ENCODE measurements at regions not wholly inside any gene's neighbourhood (a gene's known extent, or its start where the extent isn't known, plus 50 kb on each side); places are given as distances from the start of the nearest gene placed in this dataset.

DNA sequence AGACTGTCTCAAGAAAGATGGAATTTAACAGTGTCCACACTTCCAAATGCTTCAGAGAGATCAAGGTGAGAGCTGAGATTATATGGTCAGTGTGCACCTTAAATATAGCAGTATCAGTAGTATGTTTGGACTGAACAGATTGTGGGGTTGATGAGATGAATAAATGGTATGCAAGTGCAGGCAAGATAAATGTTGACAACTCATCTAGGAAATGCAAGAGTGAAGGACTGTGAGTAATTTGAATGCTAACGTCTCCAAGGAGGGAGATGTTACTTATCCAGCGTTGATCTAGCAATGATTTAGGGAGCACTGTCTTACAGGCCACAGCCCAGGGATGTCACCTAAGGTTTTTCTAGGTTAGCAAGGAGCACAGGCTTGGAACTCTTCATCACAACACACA, 170.7 kb upstream of the GALNT2 start:
- Histone ChIP-seq H3K4me1 (ENCODE audit: low read depth) (no peaks in the 10 kb centered on the region), H3K27me3 (peaks cover 3% of the 10 kb centered on the region), H3K9me3 (ENCODE audit: low read depth) (no peaks in the 10 kb centered on the region), H3K36me3 (no peaks in the 10 kb centered on the region), H3K4me3 (no peak overlapping the region), H3K27ac (no peak overlapping the region)
- no peak for DNase-seq (ENCODE audit: low read depth in 1 of 2, low spot score in 1 of 2)
- TF ChIP-seq, protein P1, sequence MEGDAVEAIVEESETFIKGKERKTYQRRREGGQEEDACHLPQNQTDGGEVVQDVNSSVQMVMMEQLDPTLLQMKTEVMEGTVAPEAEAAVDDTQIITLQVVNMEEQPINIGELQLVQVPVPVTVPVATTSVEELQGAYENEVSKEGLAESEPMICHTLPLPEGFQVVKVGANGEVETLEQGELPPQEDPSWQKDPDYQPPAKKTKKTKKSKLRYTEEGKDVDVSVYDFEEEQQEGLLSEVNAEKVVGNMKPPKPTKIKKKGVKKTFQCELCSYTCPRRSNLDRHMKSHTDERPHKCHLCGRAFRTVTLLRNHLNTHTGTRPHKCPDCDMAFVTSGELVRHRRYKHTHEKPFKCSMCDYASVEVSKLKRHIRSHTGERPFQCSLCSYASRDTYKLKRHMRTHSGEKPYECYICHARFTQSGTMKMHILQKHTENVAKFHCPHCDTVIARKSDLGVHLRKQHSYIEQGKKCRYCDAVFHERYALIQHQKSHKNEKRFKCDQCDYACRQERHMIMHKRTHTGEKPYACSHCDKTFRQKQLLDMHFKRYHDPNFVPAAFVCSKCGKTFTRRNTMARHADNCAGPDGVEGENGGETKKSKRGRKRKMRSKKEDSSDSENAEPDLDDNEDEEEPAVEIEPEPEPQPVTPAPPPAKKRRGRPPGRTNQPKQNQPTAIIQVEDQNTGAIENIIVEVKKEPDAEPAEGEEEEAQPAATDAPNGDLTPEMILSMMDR (IDR thresholded peaks at IDR 0.05; ENCODE audit: low read depth, low read length): no peak

DNA sequence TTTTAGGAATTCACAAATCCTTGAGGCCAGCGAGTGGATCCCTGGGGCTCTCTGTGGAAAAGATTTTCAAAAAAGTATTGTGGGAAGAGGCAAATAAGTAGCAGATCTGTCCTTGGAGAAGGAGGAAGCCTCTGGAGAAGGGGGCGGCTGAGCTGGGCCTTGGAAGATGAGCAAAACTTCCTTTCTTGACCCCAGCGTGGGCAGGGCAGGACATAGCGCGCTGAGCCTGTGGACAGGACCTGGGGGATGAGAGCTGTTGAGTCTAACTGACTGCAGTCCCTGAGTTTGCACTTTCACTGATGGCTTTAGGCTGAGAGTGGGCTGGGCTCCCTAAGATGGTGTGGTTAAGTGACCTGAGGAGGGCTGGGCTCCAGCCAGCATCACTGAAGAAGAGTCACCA, 170.2 kb upstream of the GALNT2 start:
- no peak for DNase-seq (ENCODE audit: low read depth in 1 of 2, low spot score in 1 of 2)
- Histone ChIP-seq H3K27me3 (peaks cover 3% of the 10 kb centered on the region), H3K4me3 (no peak overlapping the region), H3K4me1 (ENCODE audit: low read depth) (no peaks in the 10 kb centered on the region), H3K36me3 (no peaks in the 10 kb centered on the region), H3K9me3 (ENCODE audit: low read depth) (no peaks in the 10 kb centered on the region), H3K27ac (no peak overlapping the region)
- TF ChIP-seq, protein P1 (IDR thresholded peaks at IDR 0.05; ENCODE audit: low read depth, low read length): no peak

DNA sequence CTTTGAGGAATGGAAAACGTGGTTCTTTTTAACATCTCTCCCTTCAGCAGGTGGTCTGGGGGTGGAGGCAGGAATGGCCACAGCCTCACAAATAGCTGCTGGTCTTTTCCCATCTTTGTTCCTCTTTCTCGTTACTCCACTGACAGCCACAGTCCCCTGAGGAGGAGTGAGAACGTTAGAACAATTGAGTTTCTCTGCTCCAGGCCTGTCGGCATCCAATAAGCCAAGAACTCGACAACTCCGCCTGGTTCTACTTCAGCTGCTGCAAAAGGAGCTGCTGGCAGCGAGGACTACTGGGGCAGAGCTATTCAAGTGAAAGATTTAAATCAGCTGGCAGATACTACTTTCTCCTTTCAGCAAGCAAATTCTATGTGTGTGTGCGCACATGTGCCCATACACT, 169.5 kb upstream of the GALNT2 start:
- no peaks in the 10 kb centered on the region for H3K36me3 ChIP-seq
- H3K27ac ChIP-seq: no peak overlapping the region
- no peak for DNase-seq (ENCODE audit: low read depth in 1 of 2, low spot score in 1 of 2)
- H3K27me3 ChIP-seq: peaks cover 3% of the 10 kb centered on the region
- no peaks in the 10 kb centered on the region for H3K9me3 ChIP-seq (ENCODE audit: low read depth)
- TF ChIP-seq, protein P1 (IDR thresholded peaks at IDR 0.05; ENCODE audit: low read depth, low read length): no peak
- no peak overlapping the region for H3K4me3 ChIP-seq
- no peaks in the 10 kb centered on the region for H3K4me1 ChIP-seq (ENCODE audit: low read depth)

DNA sequence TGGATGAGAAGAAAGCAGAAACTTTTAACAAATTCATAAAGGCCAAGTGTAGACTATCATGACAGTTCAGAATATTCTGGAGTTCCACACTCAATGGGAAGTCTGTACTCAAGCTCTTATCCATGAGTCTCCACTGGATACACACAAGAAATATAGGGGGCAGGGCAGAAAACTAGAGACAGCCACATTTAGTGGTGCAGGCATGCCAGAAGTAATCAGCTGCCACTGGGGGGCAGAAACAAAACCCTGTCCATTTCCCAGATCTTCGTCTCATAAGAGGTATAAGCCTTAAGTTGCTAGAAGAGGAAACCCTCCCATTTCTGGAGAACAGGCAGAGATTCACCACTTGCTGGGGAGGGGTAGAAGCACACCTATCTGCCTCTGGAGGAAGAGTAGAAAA, 166.8 kb upstream of the GALNT2 start:
- Histone ChIP-seq H3K4me3 (no peak overlapping the region), H3K4me1 (ENCODE audit: low read depth) (no peaks in the 10 kb centered on the region), H3K27me3 (peaks cover 3% of the 10 kb centered on the region), H3K27ac (no peak overlapping the region), H3K9me3 (ENCODE audit: low read depth) (no peaks in the 10 kb centered on the region), H3K36me3 (no peaks in the 10 kb centered on the region)
- TF ChIP-seq, protein P1 (IDR thresholded peaks at IDR 0.05; ENCODE audit: low read depth, low read length): no peak
- no peak for DNase-seq (ENCODE audit: low read depth in 1 of 2, low spot score in 1 of 2)

DNA sequence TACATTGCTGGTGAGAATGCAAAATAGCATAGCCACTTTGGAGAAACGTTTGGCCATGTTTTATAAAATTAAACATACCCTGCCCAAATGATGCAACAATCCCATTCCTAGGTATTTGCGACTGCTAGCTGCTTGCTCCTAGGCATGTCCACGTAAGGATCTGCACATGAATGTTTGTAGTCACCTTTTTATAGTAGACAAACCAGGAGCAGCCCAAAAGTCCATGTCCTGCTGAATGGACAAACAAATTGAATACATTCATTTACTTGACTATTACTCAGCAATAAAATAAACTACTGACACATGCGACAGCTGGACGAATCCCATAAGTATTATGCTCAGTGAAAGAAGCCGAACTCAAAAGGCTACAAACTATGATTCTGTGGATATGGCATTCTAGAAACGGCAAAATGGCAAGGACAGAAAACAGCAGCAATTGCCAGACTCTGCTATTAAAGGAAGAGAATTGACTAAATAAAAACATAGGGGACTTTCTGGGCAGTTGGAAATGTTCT, 161.9 kb upstream of the GALNT2 start:
- Histone ChIP-seq H3K36me3 (no peaks in the 10 kb centered on the region), H3K9me3 (ENCODE audit: low read depth) (no peaks in the 10 kb centered on the region), H3K4me3 (no peak overlapping the region), H3K4me1 (ENCODE audit: low read depth) (no peaks in the 10 kb centered on the region), H3K27me3 (no peaks in the 10 kb centered on the region), H3K27ac (no peak overlapping the region)
- TF ChIP-seq, protein P1 (IDR thresholded peaks at IDR 0.05; ENCODE audit: low read depth, low read length): no peak
- DNase-seq (ENCODE audit: low read depth in 1 of 2, low spot score in 1 of 2): no peak

DNA sequence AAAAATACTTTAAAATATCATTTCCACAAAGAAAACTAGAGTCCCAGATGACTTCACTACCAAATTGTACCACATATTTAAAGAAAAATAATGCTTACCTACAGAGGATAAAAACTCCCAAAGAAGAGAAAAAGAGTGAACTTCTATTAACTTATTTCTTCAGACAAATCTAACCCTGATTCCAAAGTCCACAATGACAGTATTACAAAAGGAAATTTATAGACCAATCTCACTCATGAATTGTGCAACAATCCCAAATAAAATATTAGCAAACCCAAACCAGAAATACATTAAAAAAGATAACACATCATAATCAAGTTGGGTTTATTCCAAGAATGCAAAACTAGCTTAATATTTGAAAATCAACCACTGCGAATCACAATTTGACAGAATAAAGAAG, 161.4 kb upstream of the GALNT2 start:
- Histone ChIP-seq H3K27me3 (no peaks in the 10 kb centered on the region), H3K4me3 (no peak overlapping the region), H3K27ac (no peak overlapping the region), H3K9me3 (ENCODE audit: low read depth) (no peaks in the 10 kb centered on the region), H3K4me1 (ENCODE audit: low read depth) (no peaks in the 10 kb centered on the region), H3K36me3 (no peaks in the 10 kb centered on the region)
- DNase-seq (ENCODE audit: low read depth in 1 of 2, low spot score in 1 of 2): no peak
- TF ChIP-seq, protein P1 (IDR thresholded peaks at IDR 0.05; ENCODE audit: low read depth, low read length): no peak
